ENCODE measurements at regions not wholly inside any gene's neighbourhood (a gene's known extent, or its start where the extent isn't known, plus 50 kb on each side); places are given as distances from the start of the nearest gene placed in this dataset.

GRCh38 chr6:15001326-15001910 is 244.5 kb upstream of the JARID2 start:
- H3K36me3 Mint-ChIP-seq (ENCODE audit: insufficient read depth, unreplicated experiment), result no peaks in the 10 kb centered on the region
- H3K4me1 Mint-ChIP-seq (ENCODE audit: low read depth, unreplicated experiment), result no peaks in the 10 kb centered on the region
- no TSS peak for BruUV-seq (replicated peaks)
- intact Hi-C loops (cut with micrococcal nuclease; ENCODE audit: unreplicated experiment), result no loop called here
- CTCF ChIA-PET, result no interaction called here
- H3K4me3 Mint-ChIP-seq (ENCODE audit: low read depth, unreplicated experiment), result no peak overlapping the region
- H3K27me3 Mint-ChIP-seq (ENCODE audit: unreplicated experiment), result no peaks in the 10 kb centered on the region
- no peak for TF ChIP-seq CTCF (IDR thresholded peaks at IDR 0.05; ENCODE audit: unreplicated experiment)
- no peaks in the 10 kb centered on the region for H3K9me3 Mint-ChIP-seq (ENCODE audit: low read depth, unreplicated experiment)
- H3K27ac Mint-ChIP-seq (ENCODE audit: unreplicated experiment), result no peak overlapping the region
- no peak for DNase-seq

GRCh38 chr6:15008269-15008668 is 237.6 kb upstream of the JARID2 start:
- Mint-ChIP-seq H3K36me3 (ENCODE audit: insufficient read depth, unreplicated experiment) (no peaks in the 10 kb centered on the region), H3K9me3 (ENCODE audit: low read depth, unreplicated experiment) (no peaks in the 10 kb centered on the region), H3K27ac (ENCODE audit: unreplicated experiment) (no peak overlapping the region), H3K4me3 (ENCODE audit: low read depth, unreplicated experiment) (no peak overlapping the region), H3K27me3 (ENCODE audit: unreplicated experiment) (no peaks in the 10 kb centered on the region), H3K4me1 (ENCODE audit: low read depth, unreplicated experiment) (no peaks in the 10 kb centered on the region)
- TF ChIP-seq CTCF (IDR thresholded peaks at IDR 0.05; ENCODE audit: unreplicated experiment), result no peak
- intact Hi-C loops (cut with micrococcal nuclease; ENCODE audit: unreplicated experiment), result no loop called here
- no TSS peak for BruUV-seq (replicated peaks)
- no peak for DNase-seq
- CTCF ChIA-PET, result no interaction called here

GRCh38 chr6:15014958-15015357 is 230.9 kb upstream of the JARID2 start:
- no TSS peak for BruUV-seq (replicated peaks)
- H3K9me3 Mint-ChIP-seq (ENCODE audit: low read depth, unreplicated experiment), result no peaks in the 10 kb centered on the region
- no peak for DNase-seq
- no peaks in the 10 kb centered on the region for H3K4me1 Mint-ChIP-seq (ENCODE audit: low read depth, unreplicated experiment)
- H3K4me3 Mint-ChIP-seq (ENCODE audit: low read depth, unreplicated experiment), result no peak overlapping the region
- CTCF ChIA-PET, result no interaction called here
- TF ChIP-seq CTCF (IDR thresholded peaks at IDR 0.05; ENCODE audit: unreplicated experiment), result no peak
- intact Hi-C loops (cut with micrococcal nuclease; ENCODE audit: unreplicated experiment), result no loop called here
- no peaks in the 10 kb centered on the region for H3K27me3 Mint-ChIP-seq (ENCODE audit: unreplicated experiment)
- H3K27ac Mint-ChIP-seq (ENCODE audit: unreplicated experiment), result no peak overlapping the region
- no peaks in the 10 kb centered on the region for H3K36me3 Mint-ChIP-seq (ENCODE audit: insufficient read depth, unreplicated experiment)

DNA sequence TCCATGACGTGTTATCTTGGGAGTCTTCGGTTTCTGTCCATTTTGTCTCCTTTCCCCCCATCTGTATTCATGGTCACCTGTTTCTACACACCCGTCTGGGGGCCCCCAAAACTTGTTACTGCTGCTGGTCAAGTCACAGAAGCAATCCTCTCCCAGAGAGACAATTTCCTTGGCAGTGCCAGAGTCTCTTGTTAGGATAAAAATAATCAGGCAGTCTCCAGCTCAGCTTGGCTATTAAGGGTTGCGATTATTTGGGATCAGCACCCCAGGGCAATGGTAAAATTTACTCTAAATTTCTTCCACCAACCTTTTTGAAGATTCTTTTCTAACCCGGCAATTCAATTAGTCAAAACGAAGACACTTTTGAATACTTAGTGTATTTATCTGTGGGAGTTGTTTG is 229.1 kb upstream of the JARID2 start:
- no peak overlapping the region for H3K27ac Mint-ChIP-seq (ENCODE audit: unreplicated experiment)
- intact Hi-C loops (cut with micrococcal nuclease; ENCODE audit: unreplicated experiment), result no loop called here
- DNase-seq, result no peak
- no peaks in the 10 kb centered on the region for H3K36me3 Mint-ChIP-seq (ENCODE audit: insufficient read depth, unreplicated experiment)
- TF ChIP-seq CTCF (IDR thresholded peaks at IDR 0.05; ENCODE audit: unreplicated experiment), result no peak
- no TSS peak for BruUV-seq (replicated peaks)
- H3K4me1 Mint-ChIP-seq (ENCODE audit: low read depth, unreplicated experiment), result no peaks in the 10 kb centered on the region
- H3K4me3 Mint-ChIP-seq (ENCODE audit: low read depth, unreplicated experiment), result no peak overlapping the region
- H3K9me3 Mint-ChIP-seq (ENCODE audit: low read depth, unreplicated experiment), result no peaks in the 10 kb centered on the region
- H3K27me3 Mint-ChIP-seq (ENCODE audit: unreplicated experiment), result no peaks in the 10 kb centered on the region
- CTCF ChIA-PET, result no interaction called here
